ENCODE measurements at regions not wholly inside any gene's neighbourhood (a gene's known extent, or its start where the extent isn't known, plus 50 kb on each side); places are given as distances from the start of the nearest gene placed in this dataset.

DNA sequence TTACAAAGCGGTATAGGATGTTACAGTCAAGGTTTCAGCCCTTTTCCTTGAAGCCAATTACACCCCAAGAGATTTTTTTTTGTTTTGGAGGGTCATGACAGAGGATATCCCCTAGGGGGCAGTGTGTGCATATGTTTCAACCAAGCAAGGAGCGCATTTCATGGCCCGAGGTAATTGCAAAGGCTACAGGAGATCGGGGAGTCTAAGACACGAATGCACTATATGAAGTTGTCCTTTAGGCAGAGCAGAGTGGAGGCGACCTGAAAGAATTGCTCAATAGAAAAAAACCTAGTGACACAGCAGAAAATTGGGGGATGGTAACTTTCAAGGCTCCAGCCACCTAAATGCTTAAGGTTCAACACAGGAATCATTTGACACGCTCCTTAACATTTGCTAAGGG, 219.8 kb upstream of the PARD3B start:
- H3K9ac ChIP-seq (ENCODE audit: low read depth, low read length, poor library complexity, severe bottlenecking) = no peak overlapping the region
- no peaks in the 10 kb centered on the region for H3K27me3 ChIP-seq (ENCODE audit: insufficient read depth, low read length, poor library complexity, severe bottlenecking)
- no peaks in the 10 kb centered on the region for H4K20me1 ChIP-seq (ENCODE audit: insufficient read depth, low read length, poor library complexity, severe bottlenecking)
- H3K9me3 ChIP-seq (ENCODE audit: insufficient read depth, low read depth, low read length) = no peaks in the 10 kb centered on the region
- no peaks in the 10 kb centered on the region for H3F3A ChIP-seq (ENCODE audit: low read depth)
- H3K9me2 ChIP-seq (replicated peaks; ENCODE audit: low read depth, low read length) = no peaks in the 10 kb centered on the region
- H2AFZ ChIP-seq (ENCODE audit: low read length) = no peak overlapping the region
- H3K4me3 ChIP-seq (ENCODE audit: low read length, poor library complexity, severe bottlenecking) = no peak overlapping the region
- H3K79me2 ChIP-seq (ENCODE audit: insufficient read depth, low read length) = no peaks in the 10 kb centered on the region
- no peaks in the 10 kb centered on the region for H3K4me1 ChIP-seq (ENCODE audit: insufficient read depth, low read length, poor library complexity, severe bottlenecking)
- H3K36me3 ChIP-seq (ENCODE audit: insufficient read depth, low read length) = no peaks in the 10 kb centered on the region
- TF ChIP-seq, protein P1, sequence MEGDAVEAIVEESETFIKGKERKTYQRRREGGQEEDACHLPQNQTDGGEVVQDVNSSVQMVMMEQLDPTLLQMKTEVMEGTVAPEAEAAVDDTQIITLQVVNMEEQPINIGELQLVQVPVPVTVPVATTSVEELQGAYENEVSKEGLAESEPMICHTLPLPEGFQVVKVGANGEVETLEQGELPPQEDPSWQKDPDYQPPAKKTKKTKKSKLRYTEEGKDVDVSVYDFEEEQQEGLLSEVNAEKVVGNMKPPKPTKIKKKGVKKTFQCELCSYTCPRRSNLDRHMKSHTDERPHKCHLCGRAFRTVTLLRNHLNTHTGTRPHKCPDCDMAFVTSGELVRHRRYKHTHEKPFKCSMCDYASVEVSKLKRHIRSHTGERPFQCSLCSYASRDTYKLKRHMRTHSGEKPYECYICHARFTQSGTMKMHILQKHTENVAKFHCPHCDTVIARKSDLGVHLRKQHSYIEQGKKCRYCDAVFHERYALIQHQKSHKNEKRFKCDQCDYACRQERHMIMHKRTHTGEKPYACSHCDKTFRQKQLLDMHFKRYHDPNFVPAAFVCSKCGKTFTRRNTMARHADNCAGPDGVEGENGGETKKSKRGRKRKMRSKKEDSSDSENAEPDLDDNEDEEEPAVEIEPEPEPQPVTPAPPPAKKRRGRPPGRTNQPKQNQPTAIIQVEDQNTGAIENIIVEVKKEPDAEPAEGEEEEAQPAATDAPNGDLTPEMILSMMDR (conservative IDR thresholded peaks at IDR 0.05; ENCODE audit: low read length) = peak; percentile 92
- TF ChIP-seq EZH2phosphoT487 (IDR thresholded peaks at IDR 0.05; ENCODE audit: borderline replicate concordance) = no peak
- H3K4me2 ChIP-seq (ENCODE audit: low read depth, low read length, poor library complexity, severe bottlenecking) = no peak overlapping the region

DNA sequence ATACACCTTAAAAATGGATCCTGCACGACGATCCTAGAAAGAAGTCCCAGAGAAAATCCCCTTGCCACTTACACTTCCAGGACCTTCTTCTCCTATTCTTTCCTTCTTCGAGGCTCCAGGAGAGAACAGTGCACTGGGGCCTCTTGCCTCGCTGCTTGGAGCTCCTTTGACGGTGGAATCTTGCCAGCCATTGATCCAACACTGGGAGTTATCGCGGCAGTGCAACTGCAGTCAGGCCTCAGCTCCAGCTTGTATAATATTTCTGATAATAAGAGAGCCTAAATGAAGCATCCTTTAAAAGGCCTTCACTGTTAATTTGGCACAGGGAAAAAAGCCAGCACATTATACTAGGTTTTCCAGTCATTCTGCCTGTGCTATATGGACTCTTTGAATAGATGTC, 216.9 kb upstream of the PARD3B start:
- H2AFZ ChIP-seq (ENCODE audit: low read length) = no peak overlapping the region
- TF ChIP-seq, protein P1 (conservative IDR thresholded peaks at IDR 0.05; ENCODE audit: low read length) = no peak
- no peak for TF ChIP-seq EZH2phosphoT487 (IDR thresholded peaks at IDR 0.05; ENCODE audit: borderline replicate concordance)

DNA sequence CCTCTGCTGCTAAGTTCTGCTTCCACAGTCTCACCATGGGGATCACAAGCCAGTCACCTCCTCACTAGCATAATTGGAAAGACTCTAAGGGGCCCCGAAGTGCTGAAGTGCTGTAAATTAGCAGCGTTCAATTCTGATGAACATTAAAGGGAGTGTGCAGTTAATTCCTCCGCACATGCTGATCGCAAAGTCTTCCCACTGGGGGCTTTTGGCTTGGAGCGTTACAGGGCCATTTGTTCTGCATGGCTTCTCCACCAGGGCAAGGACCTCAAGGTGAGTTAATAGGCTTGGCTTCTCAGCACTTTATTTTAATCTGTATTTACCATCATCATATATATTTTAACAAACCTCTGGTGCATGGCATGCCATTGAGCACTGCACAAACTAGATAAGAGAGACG, 216.3 kb upstream of the PARD3B start:
- no peaks in the 10 kb centered on the region for H3K36me3 ChIP-seq (ENCODE audit: insufficient read depth, low read length)
- no peaks in the 10 kb centered on the region for H3K4me1 ChIP-seq (ENCODE audit: insufficient read depth, low read length, poor library complexity, severe bottlenecking)
- TF ChIP-seq, protein P1 (conservative IDR thresholded peaks at IDR 0.05; ENCODE audit: low read length) = no peak
- no peak for TF ChIP-seq EZH2phosphoT487 (IDR thresholded peaks at IDR 0.05; ENCODE audit: borderline replicate concordance)
- no peaks in the 10 kb centered on the region for H3K9me2 ChIP-seq (replicated peaks; ENCODE audit: low read depth, low read length)
- H3K27me3 ChIP-seq (ENCODE audit: insufficient read depth, low read length, poor library complexity, severe bottlenecking) = no peaks in the 10 kb centered on the region
- no peak overlapping the region for H3K4me2 ChIP-seq (ENCODE audit: low read depth, low read length, poor library complexity, severe bottlenecking)
- H3K79me2 ChIP-seq (ENCODE audit: insufficient read depth, low read length) = no peaks in the 10 kb centered on the region
- no peaks in the 10 kb centered on the region for H4K20me1 ChIP-seq (ENCODE audit: insufficient read depth, low read length, poor library complexity, severe bottlenecking)
- H3K9me3 ChIP-seq (ENCODE audit: insufficient read depth, low read depth, low read length) = no peaks in the 10 kb centered on the region
- no peaks in the 10 kb centered on the region for H3F3A ChIP-seq (ENCODE audit: low read depth)
- no peak overlapping the region for H3K9ac ChIP-seq (ENCODE audit: low read depth, low read length, poor library complexity, severe bottlenecking)
- no peak overlapping the region for H2AFZ ChIP-seq (ENCODE audit: low read length)
- H3K4me3 ChIP-seq (ENCODE audit: low read length, poor library complexity, severe bottlenecking) = no peak overlapping the region

More for the DNA sequence above, 216.9 kb upstream of the PARD3B start:
- Histone ChIP-seq H3F3A (ENCODE audit: low read depth) (no peaks in the 10 kb centered on the region), H3K4me2 (ENCODE audit: low read depth, low read length, poor library complexity, severe bottlenecking) (no peak overlapping the region), H3K79me2 (ENCODE audit: insufficient read depth, low read length) (no peaks in the 10 kb centered on the region), H3K9me2 (replicated peaks; ENCODE audit: low read depth, low read length) (no peaks in the 10 kb centered on the region), H3K36me3 (ENCODE audit: insufficient read depth, low read length) (no peaks in the 10 kb centered on the region), H4K20me1 (ENCODE audit: insufficient read depth, low read length, poor library complexity, severe bottlenecking) (no peaks in the 10 kb centered on the region), H3K4me1 (ENCODE audit: insufficient read depth, low read length, poor library complexity, severe bottlenecking) (no peaks in the 10 kb centered on the region), H3K9ac (ENCODE audit: low read depth, low read length, poor library complexity, severe bottlenecking) (no peak overlapping the region), H3K4me3 (ENCODE audit: low read length, poor library complexity, severe bottlenecking) (no peak overlapping the region), H3K27me3 (ENCODE audit: insufficient read depth, low read length, poor library complexity, severe bottlenecking) (no peaks in the 10 kb centered on the region), H3K9me3 (ENCODE audit: insufficient read depth, low read depth, low read length) (no peaks in the 10 kb centered on the region)
